ENCODE measurements at regions not wholly inside any gene's neighbourhood (a gene's known extent, or its start where the extent isn't known, plus 50 kb on each side); places are given as distances from the start of the nearest gene placed in this dataset.
"Not testable (repeated sequence)": the region's sequence is repeated elsewhere in the genome, so short reads cannot be mapped to it uniquely, and the experiment has no call there.

- no peak for FAIRE-seq
These were observed 374.7 kb downstream of the CD109 start for GRCh38 chr6:74070711-74071110.

- FAIRE-seq, result no peak
These were observed 374.1 kb downstream of the CD109 start for GRCh38 chr6:74070091-74070490.

DNA sequence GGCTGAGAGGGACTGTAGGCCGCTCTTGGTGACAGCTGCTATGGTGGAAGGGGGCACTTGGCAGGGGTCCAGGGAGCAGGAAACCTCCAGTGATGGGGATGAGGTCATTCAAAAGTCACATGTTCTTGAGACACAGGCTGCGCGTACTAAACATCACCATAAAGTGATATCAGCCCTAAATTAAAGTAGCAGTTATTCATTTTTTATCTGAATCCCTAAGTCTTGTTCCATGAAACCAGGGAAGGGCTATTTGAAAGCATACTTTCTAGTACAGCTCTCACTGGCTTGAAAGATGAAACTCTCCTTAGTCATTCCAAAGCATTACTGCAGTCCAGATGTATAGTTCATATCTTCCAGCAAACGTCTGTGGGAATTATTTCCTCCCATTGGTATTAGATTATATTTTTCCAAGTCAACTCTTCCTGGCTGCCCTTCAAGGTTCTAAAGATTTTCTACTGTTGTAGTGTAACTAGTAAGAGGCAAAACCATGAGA is 373.1 kb downstream of the CD109 start:
- FAIRE-seq, result no peak

DNA sequence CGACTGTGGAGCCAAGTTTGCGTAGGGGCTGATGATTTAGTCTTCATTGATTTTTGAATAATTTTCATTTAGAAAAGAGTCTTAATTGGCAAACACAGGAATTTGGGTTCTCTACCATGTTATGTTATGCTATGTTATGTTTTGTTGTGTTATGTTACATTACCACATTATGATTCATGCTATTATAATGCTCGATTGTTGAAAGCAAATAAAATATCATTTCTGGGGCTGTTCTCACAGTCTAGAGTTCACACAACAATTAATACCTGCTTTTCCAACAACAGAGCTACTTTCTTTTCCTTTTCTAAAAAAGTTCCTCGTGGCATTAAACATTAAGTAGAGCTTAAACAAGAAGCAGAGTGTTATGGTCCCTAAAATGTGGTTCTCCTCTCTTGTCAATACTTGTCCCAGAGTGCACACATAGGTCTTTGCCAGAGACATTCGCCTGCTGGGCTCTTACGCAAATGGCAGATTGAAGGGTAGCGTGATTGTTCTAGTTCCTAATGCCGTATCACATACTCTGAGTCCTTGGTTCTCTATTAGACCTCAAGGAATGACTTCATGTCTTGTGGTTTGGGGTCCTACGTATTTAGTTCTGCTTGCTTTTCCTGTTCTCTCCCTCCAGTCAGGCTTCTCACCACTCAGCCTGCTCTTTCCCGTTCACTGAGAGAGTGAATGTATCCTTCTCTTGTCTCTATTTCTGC is 370.3 kb downstream of the CD109 start:
- FAIRE-seq, result no peak

DNA sequence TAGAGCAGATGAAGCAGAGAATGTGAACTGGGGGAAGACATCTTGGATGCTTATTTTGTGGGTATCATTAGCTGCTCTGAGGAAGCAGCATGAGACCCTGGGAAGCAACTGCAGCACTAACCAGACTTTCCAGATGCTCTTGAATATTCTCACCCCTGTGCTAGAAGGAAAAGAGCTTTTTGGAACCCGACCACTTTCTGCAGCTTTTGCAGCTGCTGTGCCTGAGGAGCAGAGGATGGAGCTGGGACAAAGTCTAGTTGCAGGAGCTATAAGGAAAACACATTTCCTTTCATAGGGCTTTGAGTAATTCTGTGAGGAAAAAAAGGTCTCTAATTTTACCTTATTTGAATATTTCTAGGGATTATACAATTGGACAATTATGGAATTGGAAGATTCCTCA is 369.7 kb downstream of the CD109 start:
- no peak for FAIRE-seq

DNA sequence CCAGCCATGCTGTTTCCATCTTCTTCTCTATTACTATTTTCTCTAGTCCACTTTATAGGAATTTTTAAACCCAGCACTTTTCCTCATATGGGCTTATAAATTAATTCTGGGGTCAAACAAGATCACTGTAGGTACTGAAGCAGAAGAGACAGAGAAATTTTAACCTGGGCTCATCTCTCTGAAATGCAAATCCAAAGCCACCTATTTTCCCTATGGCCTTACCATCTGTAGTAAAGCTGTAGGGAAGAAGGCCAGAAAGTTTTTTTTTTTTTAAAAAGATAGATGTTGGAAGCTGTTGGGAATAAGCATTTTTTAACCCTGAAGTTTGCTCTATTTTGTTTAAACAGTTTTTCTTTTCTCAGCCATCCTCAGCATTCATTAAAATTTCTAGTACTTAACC is 367.4 kb downstream of the CD109 start:
- no peak for FAIRE-seq

GRCh38 chr6:74061201-74061600 is 365.2 kb downstream of the CD109 start:
- no peak for FAIRE-seq

GRCh38 chr6:74060354-74060753 is 364.4 kb downstream of the CD109 start:
- FAIRE-seq, result no peak

DNA sequence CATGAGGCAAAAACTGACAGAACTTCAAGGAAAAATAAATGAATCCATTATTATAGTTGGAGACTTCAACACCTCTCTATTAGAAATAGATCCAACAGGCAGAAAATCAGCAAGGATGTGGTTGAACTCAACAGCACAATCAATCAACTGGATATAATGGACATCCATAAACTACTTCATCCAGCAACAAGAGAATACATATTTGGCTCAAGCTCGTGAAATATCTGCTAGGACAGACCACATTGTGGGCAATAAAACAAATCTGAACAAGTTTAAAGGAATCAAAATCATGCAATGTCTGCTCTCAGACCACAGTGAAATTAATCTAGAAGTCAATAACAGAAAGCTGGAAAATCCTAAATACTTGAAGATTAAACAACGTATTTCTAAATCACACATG is 362.6 kb downstream of the CD109 start:
- no peak for FAIRE-seq

DNA sequence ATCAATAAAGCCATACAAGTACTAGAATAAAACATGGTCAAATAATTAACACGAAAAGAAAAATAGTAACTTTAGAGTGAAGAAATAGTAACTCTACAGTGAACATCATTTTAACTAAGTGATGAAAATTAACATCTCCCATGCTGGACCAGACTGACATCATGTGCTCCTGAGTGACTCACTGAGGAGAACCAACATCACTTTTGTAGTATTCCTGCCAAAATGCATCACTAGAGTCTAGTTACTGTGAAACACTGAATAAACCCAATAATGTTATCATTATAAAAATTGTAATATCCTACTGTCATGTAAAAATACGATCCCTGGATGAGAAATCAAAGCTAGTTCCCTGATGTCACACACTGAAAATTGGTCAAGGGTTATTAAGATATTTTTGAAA is 361.3 kb downstream of the CD109 start:
- no peak for FAIRE-seq

- FAIRE-seq, result no peak
These were observed 358.2 kb downstream of the CD109 start for GRCh38 chr6:74054190-74054589.

GRCh38 chr6:74050921-74051320 is 354.9 kb downstream of the CD109 start:
- FAIRE-seq, result no peak

- FAIRE-seq, result no peak
These were observed 352.4 kb downstream of the CD109 start for GRCh38 chr6:74048387-74048786.

DNA sequence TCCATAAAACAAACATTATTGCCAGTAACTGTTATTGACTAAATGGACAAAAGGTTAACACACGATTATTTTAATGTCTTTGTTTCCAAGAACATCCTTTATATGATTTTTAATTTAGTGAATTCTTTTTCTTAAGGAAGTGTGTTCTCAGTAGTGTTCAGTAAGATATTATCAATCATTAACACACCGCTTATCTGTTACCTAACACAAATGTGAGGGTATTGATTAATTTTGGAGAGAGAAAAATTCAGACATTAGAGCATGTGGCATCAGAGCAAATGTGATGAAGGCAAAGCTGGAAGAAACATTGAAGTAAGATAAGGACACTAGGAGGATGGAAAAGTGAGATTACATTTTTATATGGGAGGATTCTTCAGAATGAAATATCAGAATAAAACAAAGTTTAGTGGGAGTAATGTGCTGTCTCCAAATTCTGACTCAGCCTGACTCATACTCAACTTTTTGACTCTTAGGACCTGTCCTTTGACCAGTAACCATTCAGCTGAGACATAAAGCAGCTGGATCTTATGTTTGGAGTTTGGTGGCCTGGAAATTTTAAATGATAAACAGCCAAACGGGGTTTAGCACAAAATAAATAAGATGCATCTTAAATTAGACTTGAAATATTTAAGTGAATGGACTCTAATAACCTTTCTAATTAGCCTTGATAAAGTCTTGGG is 348.6 kb downstream of the CD109 start:
- FAIRE-seq, result no peak

DNA sequence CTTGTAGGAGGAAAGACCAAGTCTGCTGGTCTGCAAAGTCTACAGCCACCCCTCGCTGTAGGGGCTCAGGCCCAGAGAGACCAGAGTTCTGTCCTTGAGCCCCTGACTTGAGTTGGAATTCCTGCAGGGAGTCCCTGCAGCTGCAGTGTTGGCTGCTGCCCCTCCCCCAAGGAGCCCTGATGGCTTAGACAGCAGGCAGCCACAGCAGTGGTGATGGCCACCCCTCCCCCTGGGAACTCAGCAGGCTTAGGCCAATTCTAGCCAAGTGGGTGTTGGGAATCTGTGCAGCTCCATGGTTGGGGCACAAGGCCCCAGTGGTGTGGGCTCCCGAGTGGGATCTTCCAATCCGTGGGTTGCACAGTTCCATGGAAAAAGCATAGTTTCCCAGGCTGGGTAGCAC is 345.4 kb downstream of the CD109 start:
- FAIRE-seq, result no peak

- no peak for FAIRE-seq
These were observed 322.8 kb downstream of the CD109 start for GRCh38 chr6:74018825-74019224.

- FAIRE-seq, result no peak
These were observed 319.4 kb downstream of the CD109 start for GRCh38 chr6:74015427-74015826.

- no peak for FAIRE-seq
These were observed 304.9 kb downstream of the CD109 start for GRCh38 chr6:74000666-74001490.

DNA sequence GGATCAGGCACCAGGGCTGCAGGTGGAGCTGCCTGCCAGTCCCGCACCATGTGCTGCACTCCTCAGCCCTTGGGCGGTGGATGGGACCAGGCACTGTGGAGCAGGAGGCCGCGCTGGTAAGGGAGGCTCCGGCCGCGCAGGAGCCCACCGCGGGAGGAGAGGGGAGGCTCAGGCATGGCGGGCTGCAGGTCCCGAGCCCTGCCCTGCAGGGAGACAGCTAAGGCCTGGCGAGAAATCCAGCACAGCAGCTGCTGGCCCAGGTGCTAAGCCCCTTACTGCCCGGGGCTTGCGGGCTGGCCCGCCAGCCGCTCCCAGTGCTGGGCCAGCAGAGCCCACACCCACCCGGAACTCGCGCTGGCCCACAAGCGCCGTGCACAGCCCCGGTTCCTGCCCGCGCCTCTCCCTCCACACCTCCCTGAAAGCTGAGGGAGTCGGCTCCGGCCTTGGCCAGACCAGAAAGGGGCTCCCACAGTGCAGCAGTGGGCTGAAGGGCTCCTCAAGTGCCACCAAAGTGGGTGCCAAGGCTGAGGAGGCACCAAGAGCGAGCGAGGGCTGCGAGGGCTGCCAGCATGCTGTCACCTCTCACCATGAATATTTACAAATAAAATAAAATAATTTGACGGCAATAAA is 294.7 kb downstream of the CD109 start:
- FAIRE-seq, result not testable (repeated sequence)

DNA sequence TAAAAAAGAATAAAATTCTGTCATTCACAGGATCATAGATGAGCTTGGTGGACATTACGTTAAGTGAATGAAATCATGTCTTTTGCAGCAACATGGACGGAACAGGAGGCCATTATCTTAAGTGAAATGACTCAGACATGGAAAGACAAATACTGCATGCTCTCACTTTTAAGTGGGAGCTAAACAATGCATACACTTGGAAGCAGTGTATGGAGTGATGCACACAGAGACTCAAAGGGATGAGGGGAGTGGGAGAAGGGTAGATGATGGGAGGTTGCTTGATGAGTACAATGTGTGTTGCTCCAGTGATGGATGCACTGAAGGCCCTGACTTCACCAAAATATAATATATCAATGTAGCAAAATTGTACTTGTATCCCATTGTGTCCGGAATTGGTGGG is 293.4 kb downstream of the CD109 start:
- no peak for FAIRE-seq

- no peak for FAIRE-seq
These were observed 289.9 kb downstream of the CD109 start for GRCh38 chr6:73985891-73986290.

DNA sequence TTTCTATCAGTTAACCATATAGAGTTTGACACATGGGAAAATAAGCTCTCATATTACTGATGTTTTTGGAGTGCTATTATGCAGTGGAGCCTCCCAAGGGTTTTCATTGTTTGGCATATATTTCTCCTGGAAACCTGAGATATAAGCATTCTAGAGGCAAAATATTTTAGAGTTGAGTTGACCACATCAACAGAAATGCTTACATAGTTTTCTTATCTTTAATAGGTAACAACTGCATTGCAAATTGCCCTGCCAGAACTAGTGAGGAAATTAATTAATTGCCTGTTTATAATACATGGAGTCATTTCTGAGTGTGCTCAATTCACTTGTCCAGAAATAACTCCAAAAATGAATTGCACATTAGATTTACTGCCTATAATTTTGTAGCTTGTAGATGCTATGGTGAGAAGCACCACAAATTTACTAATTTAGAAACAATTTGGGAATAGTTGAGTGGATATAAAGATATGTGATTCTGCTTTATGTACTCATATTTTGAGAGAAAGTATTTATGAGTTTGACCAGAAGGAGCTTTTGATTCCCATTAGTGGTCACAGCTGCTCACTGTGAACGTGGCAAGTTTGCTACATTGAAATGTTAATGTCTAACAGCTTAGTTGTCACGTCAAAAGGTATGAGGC is 288.7 kb downstream of the CD109 start:
- FAIRE-seq, result no peak

GRCh38 chr6:73983367-73983766 is 287.4 kb downstream of the CD109 start:
- FAIRE-seq, result no peak

Measured in G401.6 (cell line).